ENCODE measurements at regions not wholly inside any gene's neighbourhood (a gene's known extent, or its start where the extent isn't known, plus 50 kb on each side); places are given as distances from the start of the nearest gene placed in this dataset.

- Mint-ChIP-seq H3K4me1 (peaks cover 11% of the 10 kb centered on the region), H3K9me3 (peaks cover 4% of the 10 kb centered on the region), H3K4me3 (no peak overlapping the region), H3K36me3 (peaks cover 14% of the 10 kb centered on the region), H3K27ac (no peak overlapping the region), H3K27me3 (peaks cover 4% of the 10 kb centered on the region)
- DNase-seq: no peak
- CTCF ChIA-PET: no interaction called here
These were observed 112.4 kb upstream of the TRIB2 start for GRCh38 chr2:12604341-12604740.

GRCh38 chr2:12605366-12605765, 111.4 kb upstream of the TRIB2 start:
- Mint-ChIP-seq H3K27me3 (peaks cover 9% of the 10 kb centered on the region), H3K4me1 (peaks cover 11% of the 10 kb centered on the region), H3K9me3 (peaks cover 4% of the 10 kb centered on the region), H3K36me3 (peaks cover 9% of the 10 kb centered on the region), H3K4me3 (no peak overlapping the region), H3K27ac (no peak overlapping the region)
- CTCF ChIA-PET: interaction anchor here (0.6 kb wide), 1 partner anchor 776 kb away, joined by 3 read pairs; no protein-coding TSS in a partner anchor
- no peak for DNase-seq

- H3K9me3 Mint-ChIP-seq: peaks cover 4% of the 10 kb centered on the region
- H3K36me3 Mint-ChIP-seq: peaks cover 9% of the 10 kb centered on the region
These were observed 110.8 kb upstream of the TRIB2 start for GRCh38 chr2:12605936-12606335.

GRCh38 chr2:12606472-12607000, 110.2 kb upstream of the TRIB2 start:
- Mint-ChIP-seq H3K27me3 (peaks cover 9% of the 10 kb centered on the region), H3K27ac (no peak overlapping the region), H3K4me3 (no peak overlapping the region), H3K4me1 (peaks cover 11% of the 10 kb centered on the region), H3K36me3 (peaks cover 9% of the 10 kb centered on the region), H3K9me3 (peaks cover 4% of the 10 kb centered on the region)
- DNase-seq: no peak
- CTCF ChIA-PET: interaction anchor here (0.6 to 0.9 kb wide), 2 partner anchors 105 to 115 kb away, joined by 3 read pairs; no protein-coding TSS in a partner anchor

More at GRCh38 chr2:12605936-12606335, 110.8 kb upstream of the TRIB2 start:
- CTCF ChIA-PET: interaction anchor here (0.6 to 0.9 kb wide), 2 partner anchors 105 to 116 kb away, joined by 3 read pairs; no protein-coding TSS in a partner anchor
- Mint-ChIP-seq H3K27ac (no peak overlapping the region), H3K4me3 (no peak overlapping the region), H3K4me1 (peaks cover 11% of the 10 kb centered on the region), H3K27me3 (peaks cover 9% of the 10 kb centered on the region)
- DNase-seq: no peak

GRCh38 chr2:12607971-12608370, 108.8 kb upstream of the TRIB2 start:
- H3K4me3 Mint-ChIP-seq: no peak overlapping the region
- peaks cover 6% of the 10 kb centered on the region for H3K36me3 Mint-ChIP-seq
- peaks cover 1% of the 10 kb centered on the region for H3K9me3 Mint-ChIP-seq
- no peak for DNase-seq
- CTCF ChIA-PET: no interaction called here
- H3K4me1 Mint-ChIP-seq: peaks cover 11% of the 10 kb centered on the region
- H3K27me3 Mint-ChIP-seq: peaks cover 5% of the 10 kb centered on the region
- no peak overlapping the region for H3K27ac Mint-ChIP-seq

GRCh38 chr2:12610314-12610713, 106.4 kb upstream of the TRIB2 start:
- H3K27me3 Mint-ChIP-seq: peaks cover 5% of the 10 kb centered on the region
- H3K4me1 Mint-ChIP-seq: peaks cover 12% of the 10 kb centered on the region
- peaks cover 6% of the 10 kb centered on the region for H3K9me3 Mint-ChIP-seq
- H3K27ac Mint-ChIP-seq: no peak overlapping the region
- H3K36me3 Mint-ChIP-seq: peaks cover 7% of the 10 kb centered on the region
- no peak overlapping the region for H3K4me3 Mint-ChIP-seq
- DNase-seq: no peak
- CTCF ChIA-PET: no interaction called here

- DNase-seq: no peak
- peaks cover 11% of the 10 kb centered on the region for H3K4me1 Mint-ChIP-seq
- peaks cover 5% of the 10 kb centered on the region for H3K36me3 Mint-ChIP-seq
- H3K27ac Mint-ChIP-seq: no peak overlapping the region
- CTCF ChIA-PET: no interaction called here
- H3K4me3 Mint-ChIP-seq: no peak overlapping the region
- peaks cover 5% of the 10 kb centered on the region for H3K27me3 Mint-ChIP-seq
- peaks cover 6% of the 10 kb centered on the region for H3K9me3 Mint-ChIP-seq
These were observed 104.6 kb upstream of the TRIB2 start for GRCh38 chr2:12612168-12612567.

GRCh38 chr2:12612671-12613070, 104.1 kb upstream of the TRIB2 start:
- H3K9me3 Mint-ChIP-seq: peaks cover 6% of the 10 kb centered on the region
- H3K36me3 Mint-ChIP-seq: peaks cover 5% of the 10 kb centered on the region
- no peak for DNase-seq
- no peak overlapping the region for H3K27ac Mint-ChIP-seq
- H3K4me3 Mint-ChIP-seq: no peak overlapping the region
- H3K4me1 Mint-ChIP-seq: peaks cover 11% of the 10 kb centered on the region
- CTCF ChIA-PET: no interaction called here
- H3K27me3 Mint-ChIP-seq: peaks cover 5% of the 10 kb centered on the region

- peaks cover 5% of the 10 kb centered on the region for H3K36me3 Mint-ChIP-seq
- no peak overlapping the region for H3K27ac Mint-ChIP-seq
- no peak overlapping the region for H3K4me3 Mint-ChIP-seq
- H3K27me3 Mint-ChIP-seq: peaks cover 5% of the 10 kb centered on the region
- peaks cover 7% of the 10 kb centered on the region for H3K9me3 Mint-ChIP-seq
- DNase-seq: no peak
- peaks cover 8% of the 10 kb centered on the region for H3K4me1 Mint-ChIP-seq
- CTCF ChIA-PET: no interaction called here
These were observed 103.5 kb upstream of the TRIB2 start for GRCh38 chr2:12613137-12613835.

GRCh38 chr2:12615509-12615908, 101.2 kb upstream of the TRIB2 start:
- no peak for DNase-seq
- peaks cover 6% of the 10 kb centered on the region for H3K9me3 Mint-ChIP-seq
- no peak overlapping the region for H3K4me3 Mint-ChIP-seq
- CTCF ChIA-PET: no interaction called here
- peaks cover 5% of the 10 kb centered on the region for H3K27me3 Mint-ChIP-seq
- H3K36me3 Mint-ChIP-seq: peaks cover 5% of the 10 kb centered on the region
- peaks cover 11% of the 10 kb centered on the region for H3K4me1 Mint-ChIP-seq
- no peak overlapping the region for H3K27ac Mint-ChIP-seq

- Mint-ChIP-seq H3K4me3 (no peak overlapping the region), H3K9me3 (peaks cover 6% of the 10 kb centered on the region), H3K27me3 (peaks cover 5% of the 10 kb centered on the region), H3K27ac (no peak overlapping the region), H3K36me3 (peaks cover 5% of the 10 kb centered on the region), H3K4me1 (peaks cover 15% of the 10 kb centered on the region)
- DNase-seq: no peak
- CTCF ChIA-PET: no interaction called here
These were observed 100.1 kb upstream of the TRIB2 start for GRCh38 chr2:12616456-12617156.

GRCh38 chr2:12617366-12617765, 99.4 kb upstream of the TRIB2 start:
- peaks cover 5% of the 10 kb centered on the region for H3K27me3 Mint-ChIP-seq
- CTCF ChIA-PET: no interaction called here
- H3K27ac Mint-ChIP-seq: no peak overlapping the region
- H3K9me3 Mint-ChIP-seq: peaks cover 6% of the 10 kb centered on the region
- H3K36me3 Mint-ChIP-seq: peaks cover 5% of the 10 kb centered on the region
- H3K4me1 Mint-ChIP-seq: peaks cover 15% of the 10 kb centered on the region
- H3K4me3 Mint-ChIP-seq: no peak overlapping the region
- no peak for DNase-seq

- Mint-ChIP-seq H3K36me3 (peaks cover 5% of the 10 kb centered on the region), H3K4me1 (peaks cover 15% of the 10 kb centered on the region), H3K27me3 (peaks cover 5% of the 10 kb centered on the region), H3K9me3 (peaks cover 6% of the 10 kb centered on the region), H3K27ac (no peak overlapping the region), H3K4me3 (no peak overlapping the region)
- no peak for DNase-seq
- CTCF ChIA-PET: no interaction called here
These were observed 98.9 kb upstream of the TRIB2 start for GRCh38 chr2:12617853-12618252.

- Mint-ChIP-seq H3K27me3 (peaks cover 5% of the 10 kb centered on the region), H3K27ac (peak overlapping the region; percentile 9)
- CTCF ChIA-PET: no interaction called here
These were observed 98.2 kb upstream of the TRIB2 start for GRCh38 chr2:12618576-12618975.

GRCh38 chr2:12619975-12620374, 96.8 kb upstream of the TRIB2 start:
- Mint-ChIP-seq H3K27ac (no peak overlapping the region), H3K4me1 (peaks cover 16% of the 10 kb centered on the region), H3K4me3 (no peak overlapping the region), H3K9me3 (peaks cover 2% of the 10 kb centered on the region), H3K27me3 (peaks cover 5% of the 10 kb centered on the region), H3K36me3 (no peaks in the 10 kb centered on the region)
- CTCF ChIA-PET: no interaction called here
- DNase-seq: no peak

More at GRCh38 chr2:12618576-12618975, 98.2 kb upstream of the TRIB2 start:
- no peak for DNase-seq
- Mint-ChIP-seq H3K9me3 (peaks cover 6% of the 10 kb centered on the region), H3K4me3 (no peak overlapping the region), H3K4me1 (peaks cover 15% of the 10 kb centered on the region), H3K36me3 (peaks cover 5% of the 10 kb centered on the region)
